K562 (cell line): ENCODE measurements at regions not wholly inside any gene's neighbourhood (a gene's known extent, or its start where the extent isn't known, plus 50 kb on each side); places are given as distances from the start of the nearest gene placed in this dataset.

Experiments used
- BRCA1 ChIP-seq, 2 experiments: fragments of 450-650 bp in 1 of 2; sonication (generic) in 1 of 2; formaldehyde crosslinking in 1 of 2; IDR thresholded peaks; 2 replicates each; pipeline versions ENCODE4 v1.5.0 to v1.6.1; 2017 to 2020; ENCODE audit warnings: mild to moderate bottlenecking in 1 of 2, missing genetic modification reagents in 1 of 2
- BRD4 ChIP-seq: fragments of 200-600 bp; sonication (generic); IDR thresholded peaks from 2 replicates; pipeline ENCODE4 v1.6.1; 2017; ENCODE audit warnings: inconsistent platforms
- ESRRA ChIP-seq: fragments of 450-650 bp; IDR thresholded peaks from 2 replicates; pipeline ENCODE4 v1.6.1; 2014; ENCODE audit warnings: low read depth, mild to moderate bottlenecking, moderate library complexity, borderline replicate concordance
- FOXJ2 ChIP-seq: fragments of 200-800 bp; sonication (Bioruptor generic); IDR thresholded peaks from 2 replicates; pipeline ENCODE4 v1.6.1; 2016; ENCODE audit warnings: missing genetic modification characterization, missing compliant biosample characterization
- FOXM1 ChIP-seq, 2 experiments: fragments of 450-650 bp in 1 of 2; sonication (generic) in 1 of 2; formaldehyde crosslinking in 1 of 2; IDR thresholded peaks; 2 replicates each; pipeline versions ENCODE4 v1.6.1 to v1.9.0; 2017 to 2022; ENCODE audit warnings: low read depth in 2 of 2, mild to moderate bottlenecking in 2 of 2, missing genetic modification reagents in 1 of 2, moderate library complexity in 1 of 2
- JUNB ChIP-seq: fragments of 450-650 bp; formaldehyde crosslinking; conservative IDR thresholded peaks from 2 replicates; pipeline ENCODE4 v1.4.0; 2020; ENCODE audit warnings: mild to moderate bottlenecking
- PRPF4 ChIP-seq: fragments of 200-400 bp; formaldehyde crosslinking; IDR thresholded peaks from one replicate; pipeline ENCODE4 v1.6.1; 2017; ENCODE audit warnings: low read length, low read depth, mild to moderate bottlenecking; ENCODE audit not compliant: insufficient read depth, poor library complexity, severe bottlenecking
- SREBF1 ChIP-seq: fragments of 150-350 bp; IDR thresholded peaks from 2 replicates; pipeline ENCODE4 v1.6.1; 2014; ENCODE audit warnings: antibody characterized with exemption, low read depth, low read length, borderline replicate concordance
- TCFL5 ChIP-seq: fragments of 250-450 bp; sonication (Bioruptor Pico); conservative IDR thresholded peaks from 2 replicates; pipeline ENCODE4 v1.6.1; 2021; ENCODE audit warnings: mild to moderate bottlenecking, moderate library complexity, matching md5 sums
- TOE1 ChIP-seq, 2 experiments: fragments of 450-650 bp in 1 of 2; sonication (generic) in 1 of 2; formaldehyde crosslinking in 1 of 2; IDR thresholded peaks; 2 replicates each; pipeline versions ENCODE4 v1.7.1 to v1.8.0; 2016 to 2022; ENCODE audit warnings: borderline replicate concordance in 2 of 2, mild to moderate bottlenecking in 2 of 2, antibody characterized with exemption in 1 of 2, inconsistent platforms in 1 of 2, low read depth in 1 of 2, missing genetic modification reagents in 1 of 2, moderate library complexity in 1 of 2
- ZNF324 ChIP-seq: fragments of 250-450 bp; sonication (Bioruptor Pico); IDR thresholded peaks from 2 replicates; pipeline ENCODE4 v1.4.0; 2020; ENCODE audit warnings: mild to moderate bottlenecking
- ZNF584 ChIP-seq: fragments of 200-800 bp; sonication (Bioruptor generic); IDR thresholded peaks from 2 replicates; pipeline ENCODE4 v1.6.1; 2016; ENCODE audit warnings: low read depth, mild to moderate bottlenecking, missing genetic modification characterization, missing compliant biosample characterization
- ZSCAN32 ChIP-seq: fragments of 450-650 bp; formaldehyde crosslinking; IDR thresholded peaks from 2 replicates; pipeline ENCODE4 v1.4.0; 2020; ENCODE audit warnings: mild to moderate bottlenecking, moderate library complexity
- TF ChIP-seq, protein P1 (sequence below), 2 experiments: fragments of 450-650 bp in 1 of 2; sonication (generic) in 1 of 2; formaldehyde crosslinking in 1 of 2; IDR thresholded peaks in 1 of 2; conservative IDR thresholded peaks in 1 of 2; 2 replicates each; pipeline versions ENCODE4 v1.6.1 to v1.8.1; 2016 to 2023; ENCODE audit warnings: mild to moderate bottlenecking in 2 of 2, moderate library complexity in 2 of 2, inconsistent platforms in 1 of 2, missing genetic modification reagents in 1 of 2
- TF ChIP-seq, protein P2 (sequence below): sonication (generic); formaldehyde crosslinking; IDR thresholded peaks from 2 replicates; pipeline ENCODE4 v1.8.1; 2023; ENCODE audit warnings: mild to moderate bottlenecking, missing genetic modification reagents, moderate library complexity
- TF ChIP-seq, protein P3 (sequence below): fragments of 450-650 bp; IDR thresholded peaks from 2 replicates; pipeline ENCODE4 v1.6.1; 2016; ENCODE audit warnings: missing biosample characterization, missing genetic modification characterization
- TF ChIP-seq, protein P4 (sequence below): sonication (generic); formaldehyde crosslinking; IDR thresholded peaks from 2 replicates; pipeline ENCODE4 v1.8.1; 2022; ENCODE audit warnings: missing genetic modification reagents
- TF ChIP-seq, protein P5 (sequence below): fragments of 450-650 bp; IDR thresholded peaks from 2 replicates; pipeline ENCODE4 v1.6.1; 2016; ENCODE audit warnings: low read depth, mild to moderate bottlenecking, moderate library complexity
- TF ChIP-seq, protein P6 (sequence below): IDR thresholded peaks from 2 replicates; pipeline ENCODE4 v1.6.1; 2016; ENCODE audit warnings: missing genetic modification characterization, missing compliant biosample characterization

DNA sequence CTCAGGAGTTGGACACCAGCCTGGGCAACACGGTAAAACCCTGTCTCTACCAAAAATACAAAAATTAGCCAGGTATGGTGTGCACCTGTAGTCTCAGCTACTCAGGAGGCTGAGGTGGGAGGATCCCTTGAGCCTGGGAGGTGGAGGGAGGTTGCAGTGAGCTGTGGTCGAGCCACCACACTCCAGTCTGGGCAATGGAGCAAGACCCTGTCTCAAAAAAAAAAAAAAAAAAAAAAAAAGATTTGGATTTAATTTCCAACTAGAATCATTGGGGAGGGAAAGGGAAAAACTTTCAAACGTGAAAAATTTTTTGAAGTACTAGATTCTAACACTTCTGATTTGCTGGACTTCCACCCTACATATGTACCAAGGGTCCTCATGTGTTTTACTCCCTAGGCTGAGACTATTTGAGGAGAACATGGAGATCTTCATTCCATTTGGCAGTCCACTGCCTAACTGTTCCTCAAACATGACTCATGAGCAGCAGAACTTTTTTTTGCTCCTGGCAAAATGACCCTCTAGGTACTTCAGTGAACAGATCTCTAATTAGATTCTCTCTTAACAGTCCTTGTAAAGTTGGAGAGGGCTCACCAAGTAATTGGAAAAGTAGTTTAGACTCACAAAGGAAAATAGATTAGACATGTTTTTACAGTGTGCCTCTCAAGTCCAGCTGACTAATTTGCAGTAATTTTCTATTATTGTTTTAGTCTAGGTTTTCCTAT, 267.6 kb downstream of the METTL4 start (continued):
- TF ChIP-seq, protein P1, sequence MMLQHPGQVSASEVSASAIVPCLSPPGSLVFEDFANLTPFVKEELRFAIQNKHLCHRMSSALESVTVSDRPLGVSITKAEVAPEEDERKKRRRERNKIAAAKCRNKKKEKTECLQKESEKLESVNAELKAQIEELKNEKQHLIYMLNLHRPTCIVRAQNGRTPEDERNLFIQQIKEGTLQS (IDR thresholded peaks at IDR 0.05), result peak; percentile 69; the same call in 1 of the 2 replicates
- TF ChIP-seq, protein P1 (CRISPR knock-in tag; conservative IDR thresholded peaks at IDR 0.05), result no peak
- TF ChIP-seq, protein P2, sequence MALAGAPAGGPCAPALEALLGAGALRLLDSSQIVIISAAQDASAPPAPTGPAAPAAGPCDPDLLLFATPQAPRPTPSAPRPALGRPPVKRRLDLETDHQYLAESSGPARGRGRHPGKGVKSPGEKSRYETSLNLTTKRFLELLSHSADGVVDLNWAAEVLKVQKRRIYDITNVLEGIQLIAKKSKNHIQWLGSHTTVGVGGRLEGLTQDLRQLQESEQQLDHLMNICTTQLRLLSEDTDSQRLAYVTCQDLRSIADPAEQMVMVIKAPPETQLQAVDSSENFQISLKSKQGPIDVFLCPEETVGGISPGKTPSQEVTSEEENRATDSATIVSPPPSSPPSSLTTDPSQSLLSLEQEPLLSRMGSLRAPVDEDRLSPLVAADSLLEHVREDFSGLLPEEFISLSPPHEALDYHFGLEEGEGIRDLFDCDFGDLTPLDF (CRISPR knock-in tag), result no peak
- 0 out of 2 replicates have a peak, but pooled peaks have one; percentile 41 for TF ChIP-seq ZNF584 (CRISPR knock-in tag)
- no peak for TF ChIP-seq TCFL5
- TF ChIP-seq PRPF4, result no peak
- no peak for TF ChIP-seq JUNB (CRISPR knock-in tag)
- no peak for TF ChIP-seq BRCA1 (IDR thresholded peaks at IDR 0.05)
- no peak for TF ChIP-seq BRCA1 (CRISPR knock-in tag; IDR thresholded peaks at IDR 0.05)
- no peak for TF ChIP-seq ZSCAN32
- TF ChIP-seq, protein P3, sequence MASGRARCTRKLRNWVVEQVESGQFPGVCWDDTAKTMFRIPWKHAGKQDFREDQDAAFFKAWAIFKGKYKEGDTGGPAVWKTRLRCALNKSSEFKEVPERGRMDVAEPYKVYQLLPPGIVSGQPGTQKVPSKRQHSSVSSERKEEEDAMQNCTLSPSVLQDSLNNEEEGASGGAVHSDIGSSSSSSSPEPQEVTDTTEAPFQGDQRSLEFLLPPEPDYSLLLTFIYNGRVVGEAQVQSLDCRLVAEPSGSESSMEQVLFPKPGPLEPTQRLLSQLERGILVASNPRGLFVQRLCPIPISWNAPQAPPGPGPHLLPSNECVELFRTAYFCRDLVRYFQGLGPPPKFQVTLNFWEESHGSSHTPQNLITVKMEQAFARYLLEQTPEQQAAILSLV (tag), result no peak
- TF ChIP-seq SREBF1, result no peak
- no peak for TF ChIP-seq BRD4
- TF ChIP-seq ZNF324, result no peak
- TF ChIP-seq, protein P4, sequence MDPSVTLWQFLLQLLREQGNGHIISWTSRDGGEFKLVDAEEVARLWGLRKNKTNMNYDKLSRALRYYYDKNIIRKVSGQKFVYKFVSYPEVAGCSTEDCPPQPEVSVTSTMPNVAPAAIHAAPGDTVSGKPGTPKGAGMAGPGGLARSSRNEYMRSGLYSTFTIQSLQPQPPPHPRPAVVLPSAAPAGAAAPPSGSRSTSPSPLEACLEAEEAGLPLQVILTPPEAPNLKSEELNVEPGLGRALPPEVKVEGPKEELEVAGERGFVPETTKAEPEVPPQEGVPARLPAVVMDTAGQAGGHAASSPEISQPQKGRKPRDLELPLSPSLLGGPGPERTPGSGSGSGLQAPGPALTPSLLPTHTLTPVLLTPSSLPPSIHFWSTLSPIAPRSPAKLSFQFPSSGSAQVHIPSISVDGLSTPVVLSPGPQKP, result no peak
- TF ChIP-seq ESRRA, result no peak
- TF ChIP-seq TOE1 (IDR thresholded peaks at IDR 0.05; ENCODE audit: borderline replicate concordance), result 0 out of 2 replicates have a peak, but pooled peaks have one; percentile 18
- no peak for TF ChIP-seq TOE1 (CRISPR knock-in tag; IDR thresholded peaks at IDR 0.05; ENCODE audit: borderline replicate concordance, low read depth)
- TF ChIP-seq, protein P5, sequence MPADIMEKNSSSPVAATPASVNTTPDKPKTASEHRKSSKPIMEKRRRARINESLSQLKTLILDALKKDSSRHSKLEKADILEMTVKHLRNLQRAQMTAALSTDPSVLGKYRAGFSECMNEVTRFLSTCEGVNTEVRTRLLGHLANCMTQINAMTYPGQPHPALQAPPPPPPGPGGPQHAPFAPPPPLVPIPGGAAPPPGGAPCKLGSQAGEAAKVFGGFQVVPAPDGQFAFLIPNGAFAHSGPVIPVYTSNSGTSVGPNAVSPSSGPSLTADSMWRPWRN, result no peak
- TF ChIP-seq, protein P6, sequence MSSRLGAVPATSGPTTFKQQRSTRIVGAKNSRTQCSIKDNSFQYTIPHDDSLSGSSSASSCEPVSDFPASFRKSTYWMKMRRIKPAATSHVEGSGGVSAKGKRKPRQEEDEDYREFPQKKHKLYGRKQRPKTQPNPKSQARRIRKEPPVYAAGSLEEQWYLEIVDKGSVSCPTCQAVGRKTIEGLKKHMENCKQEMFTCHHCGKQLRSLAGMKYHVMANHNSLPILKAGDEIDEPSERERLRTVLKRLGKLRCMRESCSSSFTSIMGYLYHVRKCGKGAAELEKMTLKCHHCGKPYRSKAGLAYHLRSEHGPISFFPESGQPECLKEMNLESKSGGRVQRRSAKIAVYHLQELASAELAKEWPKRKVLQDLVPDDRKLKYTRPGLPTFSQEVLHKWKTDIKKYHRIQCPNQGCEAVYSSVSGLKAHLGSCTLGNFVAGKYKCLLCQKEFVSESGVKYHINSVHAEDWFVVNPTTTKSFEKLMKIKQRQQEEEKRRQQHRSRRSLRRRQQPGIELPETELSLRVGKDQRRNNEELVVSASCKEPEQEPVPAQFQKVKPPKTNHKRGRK, result peak; percentile 52; the same call in 1 of the 2 replicates
- no peak for TF ChIP-seq FOXJ2 (tag)
- no peak for TF ChIP-seq FOXM1 (IDR thresholded peaks at IDR 0.05; ENCODE audit: low read depth)
- TF ChIP-seq FOXM1 (CRISPR knock-in tag; IDR thresholded peaks at IDR 0.05; ENCODE audit: low read depth), result no peak
